ENCODE measurements at regions not wholly inside any gene's neighbourhood (a gene's known extent, or its start where the extent isn't known, plus 50 kb on each side); places are given as distances from the start of the nearest gene placed in this dataset.
A peak's percentile ranks its signal among the peaks of the same experiment; 100 is the strongest.

- H4K20me1 ChIP-seq (ENCODE audit: insufficient read depth, low read length), result no peaks in the 10 kb centered on the region
- no peak overlapping the region for H3K27ac ChIP-seq (ENCODE audit: low read length)
- H3K4me3 ChIP-seq (ENCODE audit: low read length), result no peak overlapping the region
- H2AFZ ChIP-seq (ENCODE audit: low read depth, low read length), result no peak overlapping the region
- H3K27me3 ChIP-seq (ENCODE audit: low read depth, low read length), result peaks cover 3% of the 10 kb centered on the region; the same call in 1 of the 2 replicates
- H3K9ac ChIP-seq (ENCODE audit: low read length), result no peak overlapping the region
- no peaks in the 10 kb centered on the region for H3K36me3 ChIP-seq (replicated peaks; ENCODE audit: low read depth, low read length)
- H3K4me1 ChIP-seq (ENCODE audit: low read length), result no peaks in the 10 kb centered on the region
- no peaks in the 10 kb centered on the region for H3K9me3 ChIP-seq (ENCODE audit: insufficient read depth, low read length)
- no peak overlapping the region for H3K4me2 ChIP-seq (ENCODE audit: low read length)
- no peaks in the 10 kb centered on the region for H3K79me2 ChIP-seq (ENCODE audit: low read length)
- no peak for TF ChIP-seq EZH2phosphoT487 (IDR thresholded peaks at IDR 0.05; ENCODE audit: low read depth)
- no peak for TF ChIP-seq CTCF (IDR thresholded peaks at IDR 0.05; ENCODE audit: low read depth, low read length)
These were observed 382.3 kb downstream of the ACTL7B start for GRCh38 chr9:108473209-108474112.

DNA sequence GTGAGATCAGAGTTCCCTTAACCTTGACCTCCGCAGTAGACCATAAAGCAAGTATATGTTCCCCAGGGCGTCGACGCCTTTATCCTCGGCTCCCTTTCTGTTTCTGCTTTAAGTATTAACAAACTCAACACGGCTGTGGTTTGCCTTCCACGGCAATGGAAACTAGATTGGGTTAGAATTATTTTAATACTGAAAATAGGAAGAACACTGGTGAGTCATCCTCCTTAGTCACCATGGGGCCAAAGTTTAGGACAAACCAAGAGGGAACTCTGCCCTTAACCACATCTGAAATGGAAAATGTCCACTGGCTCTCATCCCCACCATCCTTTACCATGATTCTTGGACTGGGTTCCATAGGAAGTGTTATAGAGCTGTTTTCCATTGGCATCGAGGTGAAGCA is 386.1 kb downstream of the ACTL7B start:
- no peaks in the 10 kb centered on the region for H3K36me3 ChIP-seq (replicated peaks; ENCODE audit: low read depth, low read length)
- no peaks in the 10 kb centered on the region for H4K20me1 ChIP-seq (ENCODE audit: insufficient read depth, low read length)
- no peak overlapping the region for H2AFZ ChIP-seq (ENCODE audit: low read depth, low read length)
- peaks cover 3% of the 10 kb centered on the region; the same call in 1 of the 2 replicates for H3K27me3 ChIP-seq (ENCODE audit: low read depth, low read length)
- no peak overlapping the region for H3K4me3 ChIP-seq (ENCODE audit: low read length)
- no peaks in the 10 kb centered on the region for H3K9me3 ChIP-seq (ENCODE audit: insufficient read depth, low read length)
- no peaks in the 10 kb centered on the region for H3K4me1 ChIP-seq (ENCODE audit: low read length)
- H3K9ac ChIP-seq (ENCODE audit: low read length), result no peak overlapping the region
- TF ChIP-seq EZH2phosphoT487 (IDR thresholded peaks at IDR 0.05; ENCODE audit: low read depth) (no peak), CTCF (IDR thresholded peaks at IDR 0.05; ENCODE audit: low read depth, low read length) (no peak)
- H3K27ac ChIP-seq (ENCODE audit: low read length), result no peak overlapping the region
- H3K4me2 ChIP-seq (ENCODE audit: low read length), result no peak overlapping the region
- H3K79me2 ChIP-seq (ENCODE audit: low read length), result no peaks in the 10 kb centered on the region

GRCh38 chr9:108468364-108468763 is 387.4 kb downstream of the ACTL7B start:
- H3K27me3 ChIP-seq (ENCODE audit: low read depth, low read length), result no peaks in the 10 kb centered on the region; the same call in 1 of the 2 replicates
- H3K36me3 ChIP-seq (replicated peaks; ENCODE audit: low read depth, low read length), result no peaks in the 10 kb centered on the region
- H3K4me2 ChIP-seq (ENCODE audit: low read length), result no peak overlapping the region
- H3K9ac ChIP-seq (ENCODE audit: low read length), result no peak overlapping the region
- H3K9me3 ChIP-seq (ENCODE audit: insufficient read depth, low read length), result no peaks in the 10 kb centered on the region
- TF ChIP-seq CTCF (IDR thresholded peaks at IDR 0.05; ENCODE audit: low read depth, low read length) (peak; percentile 56), EZH2phosphoT487 (IDR thresholded peaks at IDR 0.05; ENCODE audit: low read depth) (no peak)
- no peak overlapping the region for H3K27ac ChIP-seq (ENCODE audit: low read length)
- no peaks in the 10 kb centered on the region for H4K20me1 ChIP-seq (ENCODE audit: insufficient read depth, low read length)
- no peak overlapping the region for H3K4me3 ChIP-seq (ENCODE audit: low read length)
- no peak overlapping the region for H2AFZ ChIP-seq (ENCODE audit: low read depth, low read length)
- H3K79me2 ChIP-seq (ENCODE audit: low read length), result no peaks in the 10 kb centered on the region
- no peaks in the 10 kb centered on the region for H3K4me1 ChIP-seq (ENCODE audit: low read length)

DNA sequence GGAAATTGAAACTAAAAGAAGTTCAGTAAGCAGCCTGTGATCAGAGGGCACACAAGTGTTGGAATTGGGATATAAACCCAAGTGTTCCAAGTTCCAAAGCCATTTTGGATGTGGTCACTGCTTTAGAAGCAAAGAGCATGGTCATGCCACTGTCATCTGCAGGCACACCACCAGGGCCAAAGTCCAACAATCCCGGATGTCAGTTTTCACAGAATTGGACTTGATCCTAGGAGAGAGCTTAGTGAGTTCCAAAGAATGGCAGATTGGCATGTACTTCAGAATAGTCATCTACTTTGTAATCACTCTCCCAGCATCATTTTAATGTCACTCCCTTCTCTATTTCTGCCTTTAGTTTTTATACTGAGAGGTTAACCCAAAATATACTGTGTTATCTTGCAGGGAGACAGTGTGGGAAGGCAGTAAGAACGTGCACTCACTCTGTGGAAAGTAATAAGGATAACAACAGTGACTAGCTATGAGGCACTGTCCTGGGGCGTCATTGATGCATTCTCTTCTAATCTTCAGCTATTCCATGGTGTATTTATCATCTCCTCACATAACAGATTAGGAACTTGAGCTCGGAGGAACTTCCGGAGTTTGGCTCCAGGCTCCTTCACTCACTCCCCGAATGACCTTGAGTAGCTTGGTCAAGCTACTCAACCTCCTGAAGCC is 388.0 kb downstream of the ACTL7B start:
- TF ChIP-seq CTCF (IDR thresholded peaks at IDR 0.05; ENCODE audit: low read depth, low read length) (no peak), EZH2phosphoT487 (IDR thresholded peaks at IDR 0.05; ENCODE audit: low read depth) (no peak)
- H3K4me3 ChIP-seq (ENCODE audit: low read length), result no peak overlapping the region
- H3K36me3 ChIP-seq (replicated peaks; ENCODE audit: low read depth, low read length), result no peaks in the 10 kb centered on the region
- H3K9ac ChIP-seq (ENCODE audit: low read length), result no peak overlapping the region
- H3K4me2 ChIP-seq (ENCODE audit: low read length), result no peak overlapping the region
- H2AFZ ChIP-seq (ENCODE audit: low read depth, low read length), result no peak overlapping the region
- no peaks in the 10 kb centered on the region for H3K79me2 ChIP-seq (ENCODE audit: low read length)
- H3K4me1 ChIP-seq (ENCODE audit: low read length), result no peaks in the 10 kb centered on the region
- no peak overlapping the region for H3K27ac ChIP-seq (ENCODE audit: low read length)
- no peaks in the 10 kb centered on the region for H3K9me3 ChIP-seq (ENCODE audit: insufficient read depth, low read length)
- no peaks in the 10 kb centered on the region for H4K20me1 ChIP-seq (ENCODE audit: insufficient read depth, low read length)
- H3K27me3 ChIP-seq (ENCODE audit: low read depth, low read length), result no peaks in the 10 kb centered on the region; the same call in 1 of the 2 replicates
